HFF-Myc (cell line): ENCODE measurements at regions not wholly inside any gene's neighbourhood (a gene's known extent, or its start where the extent isn't known, plus 50 kb on each side); places are given as distances from the start of the nearest gene placed in this dataset.
"Not testable (repeated sequence)": the region's sequence is repeated elsewhere in the genome, so short reads cannot be mapped to it uniquely, and the experiment has no call there.

Source experiments
- DNase-seq: peaks from one replicate; pipeline ENCODE4 v3.0.0-alpha.2; 2011; ENCODE audit warnings: low read depth; ENCODE audit errors: extremely low read depth
- H3K4me3 ChIP-seq: replicated peaks from 2 replicates; pipeline ENCODE4 v1.5.1; 2011; ENCODE audit warnings: low read depth, mild to moderate bottlenecking, control low read depth, low read length
- TF ChIP-seq, protein P1 (sequence below): IDR thresholded peaks from 2 replicates; pipeline ENCODE4 v1.5.1; 2012; ENCODE audit warnings: mild to moderate bottlenecking, low read depth, low read length, control low read depth; ENCODE audit errors: missing control alignments

DNA sequence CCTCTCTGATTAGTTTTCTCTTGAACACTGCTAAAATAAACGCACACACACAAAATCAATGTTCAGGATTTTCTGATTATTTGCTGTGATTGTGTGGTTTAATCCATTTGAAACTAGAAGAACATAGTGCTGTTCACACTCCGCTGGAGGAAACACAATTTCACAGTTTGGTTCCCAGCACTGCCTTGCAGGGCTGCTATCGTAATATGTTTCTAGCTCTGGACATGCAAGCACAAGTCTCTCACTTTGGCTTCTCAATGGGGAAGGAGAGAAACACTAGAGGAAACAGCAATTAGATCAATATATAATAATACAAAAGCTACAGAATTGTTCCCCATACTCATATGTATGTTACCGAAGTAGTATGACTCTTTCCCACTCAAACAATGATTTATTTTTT is 299.5 kb downstream of the NSUN3 start:
- no peak overlapping the region for H3K4me3 ChIP-seq

DNA sequence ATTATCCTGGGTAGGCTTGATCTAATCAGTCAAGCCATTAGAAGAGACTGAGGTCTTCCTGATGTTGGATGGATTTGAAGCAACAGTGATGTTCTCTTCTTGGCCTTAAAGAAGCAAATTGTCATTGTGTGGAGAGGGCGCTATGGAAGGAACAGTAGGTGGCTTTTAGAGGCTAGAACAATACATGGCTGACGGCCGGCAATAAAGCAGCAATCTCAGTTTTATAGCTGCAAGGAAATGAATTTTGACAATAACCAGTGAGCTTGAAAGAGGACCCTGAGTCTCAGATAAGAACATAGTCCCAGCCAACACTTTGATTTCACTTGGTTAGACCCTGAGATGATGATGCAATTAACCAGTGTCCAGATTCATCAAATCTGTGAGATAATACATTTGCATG is 302.1 kb downstream of the NSUN3 start:
- TF ChIP-seq, protein P1, sequence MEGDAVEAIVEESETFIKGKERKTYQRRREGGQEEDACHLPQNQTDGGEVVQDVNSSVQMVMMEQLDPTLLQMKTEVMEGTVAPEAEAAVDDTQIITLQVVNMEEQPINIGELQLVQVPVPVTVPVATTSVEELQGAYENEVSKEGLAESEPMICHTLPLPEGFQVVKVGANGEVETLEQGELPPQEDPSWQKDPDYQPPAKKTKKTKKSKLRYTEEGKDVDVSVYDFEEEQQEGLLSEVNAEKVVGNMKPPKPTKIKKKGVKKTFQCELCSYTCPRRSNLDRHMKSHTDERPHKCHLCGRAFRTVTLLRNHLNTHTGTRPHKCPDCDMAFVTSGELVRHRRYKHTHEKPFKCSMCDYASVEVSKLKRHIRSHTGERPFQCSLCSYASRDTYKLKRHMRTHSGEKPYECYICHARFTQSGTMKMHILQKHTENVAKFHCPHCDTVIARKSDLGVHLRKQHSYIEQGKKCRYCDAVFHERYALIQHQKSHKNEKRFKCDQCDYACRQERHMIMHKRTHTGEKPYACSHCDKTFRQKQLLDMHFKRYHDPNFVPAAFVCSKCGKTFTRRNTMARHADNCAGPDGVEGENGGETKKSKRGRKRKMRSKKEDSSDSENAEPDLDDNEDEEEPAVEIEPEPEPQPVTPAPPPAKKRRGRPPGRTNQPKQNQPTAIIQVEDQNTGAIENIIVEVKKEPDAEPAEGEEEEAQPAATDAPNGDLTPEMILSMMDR, result no peak
- no peak overlapping the region for H3K4me3 ChIP-seq
- DNase-seq, result no peak

More for the DNA sequence above, 299.5 kb downstream of the NSUN3 start:
- DNase-seq, result no peak
- TF ChIP-seq, protein P1, result no peak

DNA sequence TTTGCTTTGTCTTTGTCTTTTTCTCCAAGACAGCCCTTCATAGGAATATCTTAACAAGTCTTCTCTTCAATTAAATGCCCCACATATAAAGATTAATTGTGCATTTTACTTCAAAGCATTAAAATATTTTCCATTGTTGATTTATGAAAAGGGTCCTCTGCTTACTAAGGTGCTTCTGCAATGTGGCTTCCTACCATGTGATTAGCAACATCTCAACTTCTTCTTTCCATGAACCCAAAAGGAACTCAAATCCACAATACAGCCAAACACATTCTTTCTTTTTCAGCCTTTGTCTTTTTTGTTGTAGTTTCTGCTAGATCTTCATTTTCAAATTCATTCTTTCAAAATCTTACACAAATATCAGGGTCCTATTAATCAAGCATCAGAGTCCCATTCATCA is 309.2 kb downstream of the NSUN3 start:
- H3K4me3 ChIP-seq, result no peak overlapping the region
- TF ChIP-seq, protein P1, result no peak
- DNase-seq, result no peak

DNA sequence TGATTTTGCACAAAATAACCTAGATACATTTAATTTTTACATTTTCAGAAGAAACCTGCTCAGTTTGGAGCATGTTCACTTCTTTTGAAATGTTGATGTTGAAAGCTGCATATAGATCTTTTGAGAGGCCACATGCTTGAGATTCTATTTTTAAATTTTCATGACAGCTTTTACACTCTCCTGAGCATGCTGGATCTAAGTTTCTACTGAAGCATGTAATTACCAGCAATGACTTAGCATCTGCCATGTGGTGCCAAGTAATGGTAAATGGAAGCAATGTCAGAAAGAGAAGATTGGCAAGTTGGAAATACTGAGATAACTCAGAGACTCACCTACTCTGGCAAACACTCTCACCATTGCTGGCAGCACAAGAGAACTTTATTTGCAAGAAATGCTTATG is 310.6 kb downstream of the NSUN3 start:
- DNase-seq, result no peak
- TF ChIP-seq, protein P1, result no peak
- H3K4me3 ChIP-seq, result no peak overlapping the region

DNA sequence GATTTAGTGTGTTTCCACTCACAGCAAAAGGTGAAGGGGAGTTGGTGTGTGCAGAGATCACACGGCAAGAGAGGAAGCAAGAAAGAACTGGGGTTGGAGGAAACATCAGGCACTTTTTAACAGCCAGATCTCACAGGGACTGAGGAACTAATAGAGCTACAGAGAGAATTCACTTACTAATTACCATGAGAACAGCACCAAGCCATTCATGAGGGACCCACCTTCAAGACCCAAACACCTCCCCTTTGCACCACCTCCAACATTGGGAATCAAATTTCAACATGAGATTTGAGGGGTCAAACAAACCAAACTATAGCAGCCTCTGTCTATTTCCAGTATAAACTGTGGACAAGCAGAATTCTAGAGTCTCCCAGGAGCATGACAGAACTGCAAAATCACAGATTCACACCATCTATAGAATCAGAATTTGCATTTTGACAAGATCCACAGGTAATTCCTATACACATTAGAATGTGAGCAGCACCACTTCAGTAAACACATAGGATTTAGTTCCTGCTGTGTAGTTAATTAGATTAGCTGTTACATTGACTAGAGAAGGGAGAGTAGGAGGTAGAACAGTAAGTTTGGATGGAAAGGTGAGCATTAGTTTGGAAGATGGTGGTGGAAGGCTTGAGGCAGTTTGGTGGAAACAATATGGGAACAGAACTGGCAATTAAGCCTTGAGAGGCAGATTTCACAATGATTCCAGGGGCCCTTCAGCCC is 311.7 kb downstream of the NSUN3 start:
- TF ChIP-seq, protein P1, result no peak
- no peak overlapping the region for H3K4me3 ChIP-seq
- DNase-seq, result no peak

DNA sequence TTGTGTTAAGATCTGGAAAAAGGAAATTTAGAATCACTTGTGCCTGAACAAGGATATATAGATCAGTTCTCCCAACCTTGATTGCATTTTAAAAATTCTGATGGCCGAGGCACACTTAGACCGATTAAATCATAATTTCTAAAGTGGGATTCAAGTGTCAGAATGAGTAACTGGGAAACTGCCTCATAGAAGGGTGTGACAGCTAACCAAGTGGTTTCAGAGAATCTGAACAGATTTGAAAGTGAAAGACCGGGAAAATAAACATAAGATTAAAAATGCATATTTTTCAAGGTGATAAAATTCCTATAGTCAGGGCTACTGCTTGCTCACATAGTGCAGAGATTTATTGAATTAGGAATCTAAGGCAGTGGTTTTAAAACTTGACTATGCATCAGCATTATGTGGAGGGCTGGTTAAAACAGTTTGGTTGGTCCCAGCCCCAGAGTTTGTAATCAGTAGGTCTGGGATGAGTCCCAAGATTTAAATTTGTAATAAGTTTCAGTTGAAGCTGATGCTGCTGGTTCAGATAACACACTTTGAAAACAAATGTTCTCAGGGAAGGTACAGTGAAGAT is 314.3 kb downstream of the NSUN3 start:
- H3K4me3 ChIP-seq, DNase-seq: not testable (repeated sequence)

DNA sequence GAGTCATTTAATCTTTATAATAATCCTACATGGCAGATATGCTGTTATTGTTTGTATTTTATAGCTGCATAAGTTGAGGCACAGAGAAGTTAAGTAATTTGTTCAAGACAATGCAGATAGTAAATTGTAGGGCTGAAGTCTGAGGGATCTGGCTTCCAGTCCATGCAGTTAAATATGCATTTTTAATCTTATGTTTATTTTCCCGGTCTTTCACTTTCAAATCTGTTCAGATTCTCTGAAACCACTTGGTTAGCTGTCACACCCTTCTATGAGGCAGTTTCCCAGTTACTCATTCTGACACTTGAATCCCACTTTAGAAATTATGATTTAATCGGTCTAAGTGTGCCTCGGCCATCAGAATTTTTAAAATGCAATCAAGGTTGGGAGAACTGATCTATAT is 315.0 kb downstream of the NSUN3 start:
- not testable (repeated sequence) for DNase-seq, H3K4me3 ChIP-seq

DNA sequence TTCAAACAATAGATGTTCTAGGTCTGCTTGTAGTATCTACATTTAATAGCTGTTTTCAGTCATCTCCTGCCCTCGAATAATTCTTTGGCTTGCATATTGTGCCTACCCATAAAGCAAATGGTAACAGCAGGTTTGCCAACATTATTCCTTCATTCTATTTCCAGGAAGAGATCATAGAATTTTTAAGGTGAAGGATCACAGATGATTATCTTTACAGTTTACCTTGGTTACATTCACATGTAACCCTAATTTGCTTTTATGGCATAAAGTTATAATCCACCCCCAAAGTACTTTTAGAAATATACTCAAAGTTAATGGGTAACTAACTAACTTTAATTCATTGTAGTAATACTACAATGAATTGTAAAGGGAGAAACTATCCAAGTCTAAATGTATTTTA is 315.5 kb downstream of the NSUN3 start:
- H3K4me3 ChIP-seq, result no peak overlapping the region
- no peak for DNase-seq
- TF ChIP-seq, protein P1, result no peak
